SIG-M5 treated with dmso at 0.1 percent for 504 hours (cell line): ENCODE measurements at regions not wholly inside any gene's neighbourhood (a gene's known extent, or its start where the extent isn't known, plus 50 kb on each side); places are given as distances from the start of the nearest gene placed in this dataset.

Experiments
- DNase-seq: peaks from one replicate; lab custom pipeline; 2025; ENCODE audit not compliant: unreplicated experiment; lab: John Stamatoyannopoulos, UW

- no peak for DNase-seq
Measured at GRCh38 chr2:177036747-177037146, 175.8 kb upstream of the HNRNPA3 start.

- no peak for DNase-seq
Measured at GRCh38 chr2:177037569-177037968, 175.0 kb upstream of the HNRNPA3 start.

- no peak for DNase-seq
Measured at GRCh38 chr2:177038787-177039484, 173.7 kb upstream of the HNRNPA3 start.

GRCh38 chr2:177042311-177042710 lies 170.3 kb upstream of the HNRNPA3 start:
- no peak for DNase-seq

GRCh38 chr2:177044671-177045070 lies 167.9 kb upstream of the HNRNPA3 start:
- DNase-seq: no peak

GRCh38 chr2:177048981-177049380 lies 163.6 kb upstream of the HNRNPA3 start:
- no peak for DNase-seq

- DNase-seq: no peak
Measured at GRCh38 chr2:177051278-177051677, 161.3 kb upstream of the HNRNPA3 start.

- DNase-seq: no peak
Measured at GRCh38 chr2:177052471-177052870, 160.1 kb upstream of the HNRNPA3 start.

- no peak for DNase-seq
Measured at GRCh38 chr2:177053038-177053437, 159.6 kb upstream of the HNRNPA3 start.

GRCh38 chr2:177053716-177054115 lies 158.9 kb upstream of the HNRNPA3 start:
- no peak for DNase-seq

GRCh38 chr2:177056481-177056929 lies 156.1 kb upstream of the HNRNPA3 start:
- no peak for DNase-seq

- DNase-seq: no peak
Measured at GRCh38 chr2:177058747-177059146, 153.8 kb upstream of the HNRNPA3 start.

GRCh38 chr2:177059293-177059692 lies 153.3 kb upstream of the HNRNPA3 start:
- DNase-seq: no peak

GRCh38 chr2:177063331-177063730 lies 149.3 kb upstream of the HNRNPA3 start:
- DNase-seq: no peak

GRCh38 chr2:177064422-177064821 lies 148.2 kb upstream of the HNRNPA3 start:
- DNase-seq: no peak

- DNase-seq: no peak
Measured at GRCh38 chr2:177068967-177069366, 143.6 kb upstream of the HNRNPA3 start.

- DNase-seq: no peak
Measured at GRCh38 chr2:177072090-177072489, 140.5 kb upstream of the HNRNPA3 start.

GRCh38 chr2:177073611-177074010 lies 139.0 kb upstream of the HNRNPA3 start:
- DNase-seq: no peak

GRCh38 chr2:177074099-177074710 lies 138.4 kb upstream of the HNRNPA3 start:
- DNase-seq: no peak

GRCh38 chr2:177075254-177075653 lies 137.3 kb upstream of the HNRNPA3 start:
- no peak for DNase-seq

GRCh38 chr2:177076636-177077179 lies 135.9 kb upstream of the HNRNPA3 start:
- DNase-seq: no peak

- no peak for DNase-seq
Measured at GRCh38 chr2:177077778-177078177, 134.8 kb upstream of the HNRNPA3 start.
